HG03097 (cell line): ENCODE measurements at regions not wholly inside any gene's neighbourhood (a gene's known extent, or its start where the extent isn't known, plus 50 kb on each side); places are given as distances from the start of the nearest gene placed in this dataset.
"Not testable (repeated sequence)": the region's sequence is repeated elsewhere in the genome, so short reads cannot be mapped to it uniquely, and the experiment has no call there.

Source experiments
- ATAC-seq: cut with Tn5 transposase; IDR thresholded peaks from one replicate; pipeline ENCODE4 v1.9.1; 2021; ENCODE audit not compliant: unreplicated experiment, low FRiP score

DNA sequence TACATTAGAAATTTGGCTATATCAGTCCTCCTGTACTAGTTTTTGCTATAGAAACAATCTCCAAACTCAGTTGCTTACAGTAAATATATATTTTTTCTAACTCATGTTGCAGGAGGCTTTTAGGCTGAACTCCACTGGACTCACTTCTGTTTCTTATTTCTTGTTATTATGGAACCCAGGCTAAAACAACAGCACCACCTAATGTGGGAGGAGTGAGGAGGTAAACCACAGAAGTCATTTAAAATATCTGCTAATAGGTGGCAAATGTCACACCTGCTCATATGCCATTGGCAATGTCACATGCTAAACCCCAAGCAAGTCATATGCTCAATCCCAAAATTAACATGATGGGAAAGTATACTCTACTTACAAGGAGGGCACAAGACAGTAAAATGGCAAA lies 462.2 kb downstream of the PLOD2 start:
- no peak for ATAC-seq

GRCh38 chr3:145704020-145704419 lies 457.0 kb downstream of the PLOD2 start:
- no peak for ATAC-seq

DNA sequence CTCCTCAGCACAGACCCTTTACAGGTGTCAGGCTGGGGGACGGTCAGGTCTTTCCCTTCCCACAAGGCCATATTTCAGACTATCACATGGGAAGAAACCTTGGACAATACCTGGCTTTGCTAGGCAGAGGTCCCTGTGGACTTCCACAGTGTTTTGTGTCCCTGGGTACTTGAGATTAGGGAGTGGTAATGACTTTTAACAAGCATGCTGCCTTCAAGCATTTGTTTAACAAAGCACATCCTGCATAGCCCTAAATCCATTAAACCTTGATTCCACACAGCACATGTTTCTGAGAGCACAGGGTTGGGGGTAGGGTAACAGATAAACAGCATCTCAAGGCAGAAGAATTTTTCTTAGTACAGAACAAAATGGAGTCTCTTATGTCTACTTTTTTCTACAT lies 451.2 kb downstream of the PLOD2 start:
- ATAC-seq = not testable (repeated sequence)

DNA sequence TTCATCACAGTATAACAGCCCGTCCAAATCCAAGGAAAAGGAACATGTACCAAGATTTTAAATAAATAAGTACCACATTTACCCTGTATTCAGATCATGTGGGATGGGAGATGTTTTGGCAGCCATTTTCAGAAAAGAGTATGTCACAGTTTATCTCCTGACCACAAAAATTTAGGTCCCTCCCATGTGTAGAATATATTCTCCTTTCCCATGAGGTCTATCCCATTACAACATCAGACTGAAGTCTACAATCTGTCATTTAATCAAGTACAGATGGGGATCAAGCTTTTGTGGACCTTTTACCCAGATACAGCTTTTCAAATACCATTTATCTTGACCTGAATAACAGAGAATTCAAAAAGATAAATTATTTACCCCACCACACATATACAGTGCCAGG lies 444.5 kb downstream of the PLOD2 start:
- no peak for ATAC-seq

- no peak for ATAC-seq
Measured at GRCh38 chr3:145719114-145719513, 441.9 kb downstream of the PLOD2 start.

- no peak for ATAC-seq
Measured at GRCh38 chr3:145721273-145721805, 439.6 kb downstream of the PLOD2 start.

- ATAC-seq = no peak
Measured at GRCh38 chr3:145721815-145722214, 439.2 kb downstream of the PLOD2 start.

DNA sequence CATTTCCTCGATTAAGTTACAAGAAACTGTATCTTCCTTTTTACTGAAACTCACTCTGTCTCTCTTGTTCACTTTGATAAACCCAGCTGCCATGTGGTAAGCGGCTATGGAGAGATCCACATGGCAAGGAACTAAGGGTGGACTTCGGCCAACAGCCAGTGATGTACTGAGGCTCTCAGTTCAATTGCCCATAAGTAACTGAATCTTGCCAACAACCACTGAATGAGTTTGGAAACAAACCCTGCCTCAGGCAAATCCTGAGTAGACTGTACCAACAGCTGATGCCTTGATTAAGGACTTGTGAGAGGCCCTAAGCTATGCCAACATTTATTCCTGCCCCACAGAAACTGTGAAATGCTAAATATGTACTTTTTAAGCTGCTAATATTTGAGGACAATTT lies 433.5 kb downstream of the PLOD2 start:
- ATAC-seq = no peak

- no peak for ATAC-seq
Measured at GRCh38 chr3:145735631-145736030, 425.4 kb downstream of the PLOD2 start.

- ATAC-seq = no peak
Measured at GRCh38 chr3:145737952-145738351, 423.0 kb downstream of the PLOD2 start.

- no peak for ATAC-seq
Measured at GRCh38 chr3:145739926-145740325, 421.1 kb downstream of the PLOD2 start.

DNA sequence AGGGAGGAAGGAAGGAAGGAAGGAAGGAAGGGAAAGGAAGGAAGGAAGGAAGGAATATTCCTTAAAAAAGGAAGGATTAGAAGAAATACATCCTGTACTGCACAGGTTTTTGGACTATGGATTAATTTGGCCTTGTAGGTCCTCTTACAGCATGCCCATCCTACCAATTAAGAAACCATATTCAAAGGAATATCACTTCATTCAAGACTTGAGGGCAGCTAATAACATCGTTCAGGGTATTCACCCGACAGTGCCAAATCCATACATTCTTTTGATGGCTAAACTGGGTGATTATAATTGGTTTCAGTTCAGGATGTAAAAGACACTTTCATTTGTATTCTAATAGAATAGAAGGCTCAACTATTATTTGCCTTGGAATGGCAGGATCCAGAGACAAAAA lies 410.3 kb downstream of the PLOD2 start:
- ATAC-seq = no peak

- ATAC-seq = no peak
Measured at GRCh38 chr3:145752576-145752975, 408.4 kb downstream of the PLOD2 start.

- ATAC-seq = no peak
Measured at GRCh38 chr3:145754605-145755289, 406.2 kb downstream of the PLOD2 start.

GRCh38 chr3:145760036-145760435 lies 400.9 kb downstream of the PLOD2 start:
- no peak for ATAC-seq

GRCh38 chr3:145767909-145768308 lies 393.1 kb downstream of the PLOD2 start:
- ATAC-seq = no peak

GRCh38 chr3:145776782-145777408 lies 384.1 kb downstream of the PLOD2 start:
- ATAC-seq = no peak

GRCh38 chr3:145780301-145780700 lies 380.7 kb downstream of the PLOD2 start:
- ATAC-seq = no peak

GRCh38 chr3:145785668-145786067 lies 375.3 kb downstream of the PLOD2 start:
- ATAC-seq = no peak

- ATAC-seq = no peak
Measured at GRCh38 chr3:145798007-145798406, 363.0 kb downstream of the PLOD2 start.

GRCh38 chr3:145798696-145799537 lies 362.1 kb downstream of the PLOD2 start:
- no peak for ATAC-seq
